Stimulated activated naive B cell treated with anti-CD40 and anti-IgM and Interleukin-4, amounts not matched to agents 10 μg/mL and 1 μg/mL and 100 μg/mL, for 72 hours (primary cell): ENCODE measurements at regions not wholly inside any gene's neighbourhood (a gene's known extent, or its start where the extent isn't known, plus 50 kb on each side); places are given as distances from the start of the nearest gene placed in this dataset.

Experiments
- ATAC-seq, 2 donors: fragments of 150-1000 bp; cut with Tn5 transposase; replicated peaks; 2 replicates each; pipeline ENCODE4 v1.10.0; 2021; ENCODE audit warnings: moderate library complexity in 1 of 2
- DNase-seq: peaks from one replicate; pipeline ENCODE4 v3.0.0; 2021
- H3K27ac Mint-ChIP-seq: one replicate; pipeline ENCODE4 v1.8.0; 2022; ENCODE audit warnings: mild to moderate bottlenecking, mixed read lengths
- H3K27me3 Mint-ChIP-seq, 2 donors: one replicate each; pipeline ENCODE4 v1.8.0; 2022; ENCODE audit warnings: mixed read lengths in 2 of 2
- H3K36me3 Mint-ChIP-seq, 2 donors: one replicate each; pipeline ENCODE4 v1.8.0; 2022; ENCODE audit warnings: mixed read lengths in 2 of 2, mild to moderate bottlenecking in 1 of 2
- H3K4me1 Mint-ChIP-seq, 2 donors: one replicate each; pipeline ENCODE4 v1.8.0; 2022; ENCODE audit warnings: mixed read lengths in 2 of 2, mild to moderate bottlenecking in 1 of 2
- H3K4me3 Mint-ChIP-seq, 2 donors: one replicate each; pipeline ENCODE4 v1.8.0; 2022; ENCODE audit warnings: mild to moderate bottlenecking in 2 of 2, mixed read lengths in 2 of 2, moderate library complexity in 1 of 2
- H3K9me3 Mint-ChIP-seq, 2 donors: one replicate each; pipeline ENCODE4 v1.8.0; 2022; ENCODE audit warnings: mixed read lengths in 2 of 2, mild to moderate bottlenecking in 1 of 2

DNA sequence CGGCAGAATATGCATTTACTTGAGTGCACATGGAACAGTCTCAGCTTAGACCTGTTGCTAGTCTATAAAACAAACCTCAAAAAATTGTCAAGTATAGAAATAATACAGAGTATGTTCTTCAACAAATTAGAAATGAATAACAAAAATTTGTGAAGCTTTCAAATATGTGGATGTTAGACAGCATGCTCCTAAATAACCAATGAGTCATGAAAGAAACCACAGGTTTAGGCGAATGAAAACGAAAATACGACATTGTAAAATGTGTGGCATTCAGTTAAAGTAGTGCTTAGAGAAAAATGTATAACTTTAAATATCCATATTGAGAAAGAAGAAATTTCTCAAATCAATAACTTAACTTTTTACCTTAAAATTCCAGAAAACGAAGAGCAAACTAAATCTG, 760.0 kb upstream of the SORCS1 start:
- H3K27me3 Mint-ChIP-seq: no peaks in the 10 kb centered on the region
- no peak for DNase-seq
- H3K27ac Mint-ChIP-seq: no peak overlapping the region
- peaks cover 5% of the 10 kb centered on the region in 2 donors for H3K9me3 Mint-ChIP-seq
- no peak overlapping the region for H3K4me3 Mint-ChIP-seq
- H3K4me1 Mint-ChIP-seq: no peaks in the 10 kb centered on the region
- no peak for ATAC-seq
- H3K36me3 Mint-ChIP-seq: no peaks in the 10 kb centered on the region

DNA sequence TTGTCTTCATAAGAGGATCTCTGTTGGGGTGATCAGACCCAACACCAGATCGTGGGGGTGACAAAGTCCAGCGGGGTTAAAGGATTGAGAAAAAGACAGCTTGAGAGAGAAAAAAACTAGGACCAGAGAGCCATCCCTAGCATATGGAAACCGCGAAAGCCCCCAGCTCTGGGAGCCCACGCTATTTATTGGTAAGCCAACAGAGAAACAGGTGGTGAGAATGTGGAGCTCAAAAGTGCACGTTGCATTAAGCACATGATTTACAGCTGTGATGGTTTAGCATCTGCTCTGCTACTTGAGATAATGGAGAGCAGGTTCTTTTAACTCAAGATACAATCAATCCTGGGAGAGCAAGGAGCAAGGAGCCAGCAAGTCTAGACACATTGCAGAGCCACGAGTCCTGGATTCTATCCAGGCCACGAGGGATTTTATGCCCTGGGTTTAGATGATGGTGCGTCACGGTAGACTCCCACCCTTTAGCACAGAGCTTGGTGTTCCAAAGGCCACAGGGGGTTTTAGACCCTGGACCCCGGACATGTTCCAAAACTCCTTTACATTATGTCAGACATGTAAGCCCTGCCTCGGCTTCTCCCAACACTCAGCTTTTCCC, 755.2 kb upstream of the SORCS1 start:
- peaks cover 12 to 13% of the 10 kb centered on the region in 2 donors for H3K9me3 Mint-ChIP-seq
- DNase-seq: no peak
- H3K36me3 Mint-ChIP-seq: no peaks in the 10 kb centered on the region
- ATAC-seq: no peak
- no peaks in the 10 kb centered on the region for H3K4me1 Mint-ChIP-seq
- no peak overlapping the region for H3K4me3 Mint-ChIP-seq
- H3K27me3 Mint-ChIP-seq: peaks cover 10 to 11% of the 10 kb centered on the region in 2 donors
- H3K27ac Mint-ChIP-seq: no peak overlapping the region

DNA sequence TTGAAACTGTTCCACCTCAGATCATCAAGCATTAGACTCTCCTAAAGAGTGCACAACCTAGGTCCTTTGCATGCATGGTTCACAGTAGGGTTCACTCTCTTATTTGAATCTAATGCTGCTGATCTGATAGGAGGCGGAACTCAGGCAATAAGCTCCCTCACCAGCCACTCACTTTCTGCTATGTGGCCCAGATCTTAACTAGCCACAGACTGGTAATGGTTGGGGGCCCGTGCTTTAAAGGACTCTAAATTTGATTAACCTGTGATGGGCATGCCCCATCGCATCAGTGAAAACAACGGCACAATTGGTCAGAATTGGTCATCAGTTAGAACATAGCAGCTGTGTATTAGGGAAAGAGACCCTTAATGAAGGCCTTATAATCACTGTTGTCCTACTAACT, 753.7 kb upstream of the SORCS1 start:
- Mint-ChIP-seq H3K36me3 (no peaks in the 10 kb centered on the region), H3K4me3 (no peak overlapping the region), H3K4me1 (no peaks in the 10 kb centered on the region), H3K27ac (no peak overlapping the region), H3K9me3 (peaks cover 12 to 13% of the 10 kb centered on the region in 2 donors), H3K27me3 (peaks cover 10 to 21% of the 10 kb centered on the region in 2 donors)
- DNase-seq (no peak), ATAC-seq (no peak)

DNA sequence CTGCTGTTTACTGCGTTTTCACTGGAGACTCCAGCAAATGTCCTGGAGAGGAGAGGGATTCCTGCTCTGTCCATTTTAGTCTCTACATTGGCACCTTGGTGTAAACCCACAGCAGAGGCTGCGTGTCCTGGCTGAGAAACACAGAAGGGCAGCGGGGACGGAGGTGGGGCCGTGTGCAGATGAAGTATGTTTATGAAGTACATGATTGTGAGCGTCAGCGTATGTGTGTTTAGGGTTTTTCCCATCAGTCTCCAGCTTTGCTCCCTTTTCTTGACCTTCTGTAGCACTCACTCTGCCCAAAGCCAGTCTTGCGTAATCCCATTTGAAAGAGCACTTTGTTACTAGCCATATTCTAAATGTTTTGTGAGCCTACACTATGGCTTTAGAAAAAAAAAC, 750.7 kb upstream of the SORCS1 start:
- no peaks in the 10 kb centered on the region for H3K4me1 Mint-ChIP-seq
- H3K4me3 Mint-ChIP-seq: peak overlapping the region in 1 of 2 donors; percentile 71
- H3K9me3 Mint-ChIP-seq: peaks cover 9 to 10% of the 10 kb centered on the region in 2 donors
- peak in 1 of 2 donors; percentile 14 for ATAC-seq
- no peak overlapping the region for H3K27ac Mint-ChIP-seq
- no peaks in the 10 kb centered on the region for H3K36me3 Mint-ChIP-seq
- no peak for DNase-seq
- peaks cover 10 to 21% of the 10 kb centered on the region in 2 donors for H3K27me3 Mint-ChIP-seq

DNA sequence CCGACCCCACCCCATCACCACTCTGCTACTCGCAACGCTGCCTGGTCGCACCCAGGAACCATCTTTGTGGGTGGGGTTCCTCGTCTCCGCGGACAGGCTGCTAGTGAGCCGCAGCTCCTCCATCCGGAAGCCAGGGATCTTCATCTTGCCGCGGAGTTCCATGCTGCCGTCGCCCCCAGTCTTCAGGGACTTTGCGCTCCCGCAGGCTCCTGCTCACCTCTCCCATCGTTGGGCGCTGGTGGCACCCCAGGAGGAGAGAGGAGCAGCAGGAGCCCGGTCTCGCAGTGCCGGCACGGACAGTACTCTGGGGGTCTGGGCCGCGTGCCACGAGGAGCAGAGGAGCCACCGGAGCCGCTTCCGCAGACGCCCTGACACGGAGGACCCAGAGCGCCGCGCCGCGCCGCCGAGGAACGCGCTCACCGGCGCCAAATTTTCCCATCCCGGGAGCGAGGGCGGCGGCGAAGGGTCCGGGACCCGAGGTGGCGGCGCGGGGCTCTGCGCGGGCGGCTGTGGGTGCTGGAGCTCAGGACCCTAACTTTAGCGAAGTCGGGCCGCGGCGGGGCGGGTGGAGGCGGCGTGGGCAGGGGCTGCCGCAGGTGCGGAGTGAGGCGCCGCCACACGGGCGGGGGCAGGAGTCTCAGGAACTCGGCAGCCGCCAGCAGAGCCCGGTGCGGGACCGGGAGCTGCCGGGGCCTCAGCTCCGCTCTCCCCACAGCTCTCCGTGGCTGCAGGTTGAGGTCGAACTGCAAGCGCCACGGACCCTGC, 750.1 kb upstream of the SORCS1 start:
- Mint-ChIP-seq H3K9me3 (peaks cover 9 to 10% of the 10 kb centered on the region in 2 donors), H3K27me3 (peaks cover 10 to 21% of the 10 kb centered on the region in 2 donors), H3K4me3 (peak overlapping the region in 1 of 2 donors; percentile 71), H3K27ac (no peak overlapping the region), H3K4me1 (no peaks in the 10 kb centered on the region), H3K36me3 (no peaks in the 10 kb centered on the region)
- ATAC-seq (peak in 1 of 2 donors; percentile 29), DNase-seq (no peak)

DNA sequence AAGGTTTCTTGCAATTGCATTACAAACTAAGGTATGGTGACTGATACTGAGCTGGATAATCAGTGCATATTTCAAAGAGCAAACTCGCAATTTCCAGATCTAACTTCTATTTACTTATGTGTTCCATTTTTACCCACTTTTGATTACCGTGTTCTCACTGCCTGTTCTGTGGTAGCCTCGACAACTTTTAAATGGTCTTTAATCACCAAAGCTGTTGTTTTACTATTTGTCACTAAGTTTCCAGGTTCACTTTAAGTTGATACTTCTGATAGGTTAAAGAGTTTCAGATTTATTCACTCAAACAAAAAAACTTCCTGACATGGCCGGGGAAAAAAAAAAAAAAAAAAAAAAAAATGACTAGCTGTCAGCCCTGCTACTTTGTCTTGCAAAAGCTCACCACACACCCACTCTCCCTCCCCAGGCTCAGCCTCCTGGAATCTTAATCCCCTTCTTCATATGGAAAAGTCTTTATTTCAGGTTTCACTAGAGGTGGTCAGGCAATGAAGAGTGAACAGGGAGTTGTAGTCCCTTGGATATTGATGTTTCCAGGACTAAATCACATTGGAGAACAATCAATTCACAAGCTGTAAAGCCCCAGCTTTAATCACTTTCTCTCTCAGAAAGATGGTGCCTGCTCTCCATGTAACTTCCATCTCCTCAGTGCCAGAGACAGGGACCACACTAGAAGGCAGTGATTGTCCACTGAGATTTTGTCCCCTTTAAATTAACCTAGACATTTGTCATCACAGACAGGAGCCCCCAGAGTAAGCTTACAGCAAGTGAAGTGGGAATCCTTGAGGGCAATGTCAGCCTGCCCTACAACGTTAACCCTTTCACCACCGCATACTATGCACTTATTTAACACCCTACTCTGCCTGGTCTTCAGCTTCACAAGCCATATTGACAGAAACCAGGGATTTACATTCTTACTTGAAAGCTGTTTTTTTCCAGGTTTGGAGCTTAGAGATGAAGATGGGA, 749.1 kb upstream of the SORCS1 start:
- Mint-ChIP-seq H3K4me1 (no peaks in the 10 kb centered on the region), H3K27me3 (peaks cover 10 to 21% of the 10 kb centered on the region in 2 donors), H3K27ac (no peak overlapping the region), H3K36me3 (no peaks in the 10 kb centered on the region), H3K4me3 (no peak overlapping the region), H3K9me3 (peaks cover 2 to 4% of the 10 kb centered on the region in 2 donors)
- no peak for DNase-seq
- ATAC-seq: no peak

DNA sequence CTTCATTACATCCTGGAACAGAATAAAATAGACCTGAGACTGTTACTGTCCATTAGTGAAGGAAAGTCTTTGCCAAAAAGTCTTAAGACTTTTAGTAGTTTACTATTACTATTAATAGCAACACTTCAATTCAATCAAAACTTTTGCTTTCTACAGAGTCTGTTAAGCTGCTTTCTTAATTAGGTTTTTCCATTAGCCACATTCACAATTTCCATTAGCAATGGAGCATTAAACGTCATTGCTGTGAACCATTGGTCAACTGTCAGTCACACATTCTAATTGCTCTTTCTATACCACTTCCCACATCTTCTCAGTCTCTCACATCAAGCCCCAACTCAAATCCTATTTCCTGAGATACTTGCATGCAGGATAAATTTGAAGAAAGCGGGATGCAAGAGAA, 736.6 kb upstream of the SORCS1 start:
- Mint-ChIP-seq H3K4me3 (no peak overlapping the region), H3K9me3 (peaks cover 1 to 4% of the 10 kb centered on the region in 2 donors), H3K4me1 (no peaks in the 10 kb centered on the region), H3K27me3 (no peaks in the 10 kb centered on the region), H3K27ac (no peak overlapping the region), H3K36me3 (no peaks in the 10 kb centered on the region)
- ATAC-seq (no peak), DNase-seq (no peak)

DNA sequence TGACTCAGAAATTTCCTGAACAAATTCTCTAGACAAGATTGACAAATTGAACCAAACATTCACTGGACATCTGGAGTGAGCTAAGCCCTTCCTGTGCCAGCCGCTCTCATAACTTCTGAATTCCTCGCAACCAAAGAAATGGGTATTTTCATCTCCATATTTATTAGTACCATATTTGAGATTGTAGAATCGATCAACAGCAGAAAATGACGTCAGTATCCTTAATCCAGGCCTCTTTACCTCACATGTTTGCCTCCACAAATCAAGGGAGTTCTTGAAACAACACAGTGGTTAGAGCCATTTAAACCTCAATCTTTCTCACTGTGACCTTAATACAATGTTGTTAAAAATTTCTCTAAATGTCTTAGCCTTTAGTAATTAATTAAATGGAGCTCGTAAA, 735.6 kb upstream of the SORCS1 start:
- Mint-ChIP-seq H3K27ac (no peak overlapping the region), H3K36me3 (no peaks in the 10 kb centered on the region), H3K27me3 (no peaks in the 10 kb centered on the region), H3K9me3 (peaks cover 1 to 4% of the 10 kb centered on the region in 2 donors), H3K4me3 (no peak overlapping the region), H3K4me1 (no peaks in the 10 kb centered on the region)
- ATAC-seq (no peak), DNase-seq (no peak)

- no peak overlapping the region for H3K27ac Mint-ChIP-seq
- ATAC-seq (no peak), DNase-seq (no peak)
- no peak overlapping the region for H3K4me3 Mint-ChIP-seq
- H3K9me3 Mint-ChIP-seq: peaks cover 1 to 4% of the 10 kb centered on the region in 2 donors
- no peaks in the 10 kb centered on the region for H3K4me1 Mint-ChIP-seq
- H3K27me3 Mint-ChIP-seq: no peaks in the 10 kb centered on the region
- no peaks in the 10 kb centered on the region for H3K36me3 Mint-ChIP-seq
Measured at GRCh38 chr10:107899502-107900062, 735.1 kb upstream of the SORCS1 start.

DNA sequence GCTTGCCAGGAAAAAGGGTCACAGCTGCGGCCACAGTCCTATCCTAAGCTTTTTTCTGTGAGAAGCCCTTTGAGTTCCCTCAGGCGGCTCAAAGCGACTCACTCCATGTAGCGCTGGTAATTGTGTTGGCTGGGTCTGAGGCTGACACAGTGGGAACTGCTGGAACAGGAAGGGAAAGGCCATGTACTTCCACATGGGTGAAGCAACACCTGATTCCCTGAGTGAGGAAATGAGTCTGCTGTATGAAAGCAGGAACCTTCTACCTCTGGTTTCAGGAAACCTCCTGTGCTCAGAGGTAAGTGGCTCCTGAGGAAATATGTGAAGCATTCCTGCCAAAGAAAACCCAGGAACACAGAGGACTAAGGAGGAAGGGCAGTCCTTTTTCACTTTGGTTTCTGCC, 734.6 kb upstream of the SORCS1 start:
- no peak overlapping the region for H3K4me3 Mint-ChIP-seq
- H3K4me1 Mint-ChIP-seq: no peaks in the 10 kb centered on the region
- ATAC-seq (no peak), DNase-seq (no peak)
- no peaks in the 10 kb centered on the region for H3K36me3 Mint-ChIP-seq
- peaks cover 1 to 4% of the 10 kb centered on the region in 2 donors for H3K9me3 Mint-ChIP-seq
- no peak overlapping the region for H3K27ac Mint-ChIP-seq
- no peaks in the 10 kb centered on the region for H3K27me3 Mint-ChIP-seq

DNA sequence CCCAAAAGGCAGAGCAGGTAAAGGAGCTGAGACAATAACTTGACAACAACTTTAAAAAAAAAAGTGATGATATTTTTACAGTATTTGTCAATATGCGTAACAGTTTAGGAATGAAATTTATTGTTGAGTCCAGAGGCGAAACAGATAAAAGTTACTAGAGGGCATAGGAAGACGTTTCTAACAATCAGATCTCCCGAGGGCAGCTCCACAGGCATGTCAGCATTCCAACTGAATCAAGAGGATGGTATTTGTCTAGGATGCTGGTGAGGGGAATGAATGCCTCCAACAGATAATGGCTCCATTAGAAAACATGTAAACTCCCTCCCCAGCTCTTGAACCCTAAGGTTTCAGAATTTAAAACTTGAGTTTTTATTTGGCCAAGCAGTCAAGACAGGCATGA, 733.9 kb upstream of the SORCS1 start:
- no peak overlapping the region for H3K27ac Mint-ChIP-seq
- ATAC-seq (no peak), DNase-seq (no peak)
- no peak overlapping the region for H3K4me3 Mint-ChIP-seq
- H3K4me1 Mint-ChIP-seq: no peaks in the 10 kb centered on the region
- no peaks in the 10 kb centered on the region for H3K27me3 Mint-ChIP-seq
- H3K36me3 Mint-ChIP-seq: no peaks in the 10 kb centered on the region
- H3K9me3 Mint-ChIP-seq: peaks cover 1 to 4% of the 10 kb centered on the region in 2 donors

DNA sequence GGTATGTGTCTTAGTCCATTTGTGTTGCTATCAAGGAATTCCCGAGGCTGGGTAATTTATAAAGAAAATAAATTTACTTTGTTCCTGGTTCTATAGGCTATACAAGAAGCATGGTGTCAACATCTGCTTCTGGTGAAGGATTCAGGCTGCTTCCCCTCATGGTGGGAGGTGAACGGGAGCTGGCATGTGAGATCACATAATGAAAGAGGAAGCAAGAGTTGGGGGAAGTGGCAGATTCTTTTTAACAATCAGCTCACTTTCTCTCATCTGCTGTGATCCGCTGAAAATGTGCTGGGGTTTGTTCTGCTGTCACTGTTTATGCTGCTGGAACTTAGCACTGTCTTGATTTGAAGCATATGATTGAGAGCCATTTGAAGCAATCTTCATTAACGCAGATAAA, 730.0 kb upstream of the SORCS1 start:
- Mint-ChIP-seq H3K4me3 (no peak overlapping the region), H3K9me3 (peaks cover 0 to 1% of the 10 kb centered on the region in 2 donors), H3K27ac (no peak overlapping the region), H3K4me1 (no peaks in the 10 kb centered on the region), H3K36me3 (no peaks in the 10 kb centered on the region), H3K27me3 (no peaks in the 10 kb centered on the region)
- DNase-seq: no peak
- ATAC-seq: peak in 1 of 2 donors; percentile 62

- Mint-ChIP-seq H3K9me3 (peaks cover 0 to 3% of the 10 kb centered on the region in 2 donors), H3K27me3 (no peaks in the 10 kb centered on the region), H3K27ac (no peak overlapping the region), H3K4me3 (no peak overlapping the region), H3K4me1 (no peaks in the 10 kb centered on the region), H3K36me3 (no peaks in the 10 kb centered on the region)
- ATAC-seq (no peak), DNase-seq (no peak)
Measured at GRCh38 chr10:107889105-107889504, 724.6 kb upstream of the SORCS1 start.

GRCh38 chr10:107880185-107880584, 715.7 kb upstream of the SORCS1 start:
- Mint-ChIP-seq H3K36me3 (no peaks in the 10 kb centered on the region), H3K27me3 (no peaks in the 10 kb centered on the region), H3K4me3 (no peak overlapping the region), H3K27ac (no peak overlapping the region), H3K4me1 (no peaks in the 10 kb centered on the region), H3K9me3 (peaks cover 12 to 15% of the 10 kb centered on the region in 2 donors)
- ATAC-seq (no peak), DNase-seq (no peak)
